Prostate gland (tissue), 2 donors: ENCODE measurements at regions not wholly inside any gene's neighbourhood (a gene's known extent, or its start where the extent isn't known, plus 50 kb on each side); places are given as distances from the start of the nearest gene placed in this dataset.

Experiments used
- DNase-seq: peaks from one replicate; pipeline ENCODE4 v3.0.0-alpha.2; 2019; ENCODE audit warnings: low spot score
- H3K27ac ChIP-seq, 2 donors: fragments of 200-600 bp; sonication (generic); 2 replicates each; pipeline ENCODE4 v1.5.1; 2017 to 2019
- H3K27me3 ChIP-seq: fragments of 200-600 bp; sonication (generic); replicated peaks from 2 replicates; pipeline ENCODE4 v1.5.1; 2019; ENCODE audit not compliant: insufficient read depth
- H3K36me3 ChIP-seq, 2 donors: fragments of 200-600 bp; sonication (generic); 1 replicate in 1 of 2; 2 replicates in 1 of 2; pipeline versions ENCODE4 v1.5.1 to v1.8.1; 2017 to 2019
- H3K4me1 ChIP-seq: fragments of 200-600 bp; sonication (generic); replicated peaks from 2 replicates; pipeline ENCODE4 v1.5.1; 2019
- H3K4me3 ChIP-seq, 2 donors: fragments of 200-600 bp; sonication (generic); 2 replicates each; pipeline ENCODE4 v1.5.1; 2017 to 2019
- H3K9me3 ChIP-seq: fragments of 200-600 bp; sonication (generic); 2 replicates; pipeline ENCODE4 v1.5.1; 2017
- CTCF ChIP-seq, 4 experiments: fragments of 200-600 bp in 2 of 4; fragments of 450-650 bp in 2 of 4; sonication (generic) in 2 of 4; IDR thresholded peaks; 1 replicate in 3 of 4; 2 replicates in 1 of 4; pipeline ENCODE4 v1.5.1; 2016 to 2019; ENCODE audit warnings: antibody characterized with exemption in 4 of 4, mild to moderate bottlenecking in 2 of 4, moderate library complexity in 2 of 4
- POLR2A ChIP-seq: fragments of 450-650 bp; IDR thresholded peaks from one replicate; pipeline ENCODE4 v1.6.1; 2016; ENCODE audit warnings: antibody characterized with exemption, mild to moderate bottlenecking
- POLR2AphosphoS5 ChIP-seq: sonication (generic); formaldehyde crosslinking; IDR thresholded peaks from one replicate; pipeline ENCODE4 v1.6.1; 2017; ENCODE audit warnings: antibody characterized with exemption
- WGBS: methylation state at CpG from one replicate; pipeline ENCODE4 v1.1.5; 2018; 5-methylcytosine and 5-hydroxymethylcytosine counted together
- intact Hi-C: fragments of 100-400 bp; cut with DNase I; formaldehyde crosslinking; loops from one replicate; pipeline ENCODE4 v1.14.2; 2022

- Histone ChIP-seq H3K27ac (no peak overlapping the region), H3K36me3 (no peaks in the 10 kb centered on the region), H3K9me3 (no peaks in the 10 kb centered on the region), H3K4me1 (no peaks in the 10 kb centered on the region), H3K27me3 (no peaks in the 10 kb centered on the region), H3K4me3 (no peak overlapping the region)
- TF ChIP-seq CTCF (IDR thresholded peaks at IDR 0.05) (no peak), POLR2A (no peak), POLR2AphosphoS5 (no peak)
- DNase-seq, result no peak
- WGBS, result 75% methylated on average over 2 of the region's 2 CpGs
- intact Hi-C loops, result no loop called here
Observed at GRCh38 chr5:96081276-96081858, 119.7 kb upstream of the ELL2 start.

GRCh38 chr5:96080557-96080956 is 118.9 kb upstream of the ELL2 start:
- no peak for DNase-seq
- Histone ChIP-seq H3K4me3 (no peak overlapping the region), H3K9me3 (no peaks in the 10 kb centered on the region), H3K36me3 (no peaks in the 10 kb centered on the region), H3K4me1 (no peaks in the 10 kb centered on the region), H3K27me3 (no peaks in the 10 kb centered on the region), H3K27ac (no peak overlapping the region)
- intact Hi-C loops, result no loop called here
- TF ChIP-seq POLR2AphosphoS5 (no peak), POLR2A (no peak), CTCF (IDR thresholded peaks at IDR 0.05) (no peak)

- no peak overlapping the region for H3K4me3 ChIP-seq
- no peak for TF ChIP-seq POLR2AphosphoS5
- TF ChIP-seq CTCF (IDR thresholded peaks at IDR 0.05), result no peak
- TF ChIP-seq POLR2A, result no peak
Observed at GRCh38 chr5:96079962-96080361, 118.3 kb upstream of the ELL2 start.

GRCh38 chr5:96079075-96079474 is 117.4 kb upstream of the ELL2 start:
- TF ChIP-seq CTCF (IDR thresholded peaks at IDR 0.05) (no peak), POLR2A (no peak)
- no peak overlapping the region for H3K27ac ChIP-seq
- H3K9me3 ChIP-seq, result no peaks in the 10 kb centered on the region
- no peaks in the 10 kb centered on the region for H3K27me3 ChIP-seq
- intact Hi-C loops, result no loop called here
- no peak overlapping the region for H3K4me3 ChIP-seq
- no peaks in the 10 kb centered on the region for H3K4me1 ChIP-seq
- DNase-seq, result no peak
- H3K36me3 ChIP-seq, result no peaks in the 10 kb centered on the region

More at GRCh38 chr5:96079962-96080361, 118.3 kb upstream of the ELL2 start:
- no peak overlapping the region for H3K27ac ChIP-seq
- WGBS, result 88% methylated on average over 2 of the region's 2 CpGs
- intact Hi-C loops, result no loop called here
- no peaks in the 10 kb centered on the region for H3K27me3 ChIP-seq
- H3K9me3 ChIP-seq, result no peaks in the 10 kb centered on the region
- H3K36me3 ChIP-seq, result no peaks in the 10 kb centered on the region
- no peaks in the 10 kb centered on the region for H3K4me1 ChIP-seq
- DNase-seq, result no peak

- Histone ChIP-seq H3K4me3 (no peak overlapping the region), H3K4me1 (no peaks in the 10 kb centered on the region), H3K27me3 (no peaks in the 10 kb centered on the region), H3K9me3 (no peaks in the 10 kb centered on the region), H3K36me3 (no peaks in the 10 kb centered on the region), H3K27ac (no peak overlapping the region)
- no peak for DNase-seq
- TF ChIP-seq CTCF (IDR thresholded peaks at IDR 0.05) (no peak), POLR2AphosphoS5 (no peak), POLR2A (no peak)
- intact Hi-C loops, result no loop called here
- WGBS, result 90% methylated on average over 3 of the region's 3 CpGs
Observed at GRCh38 chr5:96076451-96076850, 114.8 kb upstream of the ELL2 start.
